Endometrium (tissue), 2 donors: ENCODE measurements at regions not wholly inside any gene's neighbourhood (a gene's known extent, or its start where the extent isn't known, plus 50 kb on each side); places are given as distances from the start of the nearest gene placed in this dataset.
"Not testable (repeated sequence)": the region's sequence is repeated elsewhere in the genome, so short reads cannot be mapped to it uniquely, and the experiment has no call there.

ENCODE experiments used
- FAIRE-seq: peaks from 2 replicates; lab custom pipeline; 2012; peaks lifted over from hg19 to GRCh38; lab: Jason Lieb, UNC
- donor health status: control.
- donor health status: control.

- FAIRE-seq: not testable (repeated sequence)
Observed at GRCh38 chr10:76815505-76815904, 822.1 kb downstream of the KCNMA1 start.

GRCh38 chr10:76811430-76811829, 826.2 kb downstream of the KCNMA1 start:
- no peak for FAIRE-seq

- no peak for FAIRE-seq
Observed at GRCh38 chr10:76788452-76788811, 849.2 kb downstream of the KCNMA1 start.

GRCh38 chr10:76787746-76788451, 849.7 kb downstream of the KCNMA1 start:
- no peak for FAIRE-seq

GRCh38 chr10:76786504-76787072, 851.0 kb downstream of the KCNMA1 start:
- no peak for FAIRE-seq

GRCh38 chr10:76784076-76784475, 853.5 kb downstream of the KCNMA1 start:
- FAIRE-seq: no peak

- peak; percentile 94 for FAIRE-seq
Observed at GRCh38 chr10:76779796-76780301, 857.8 kb downstream of the KCNMA1 start.

- no peak for FAIRE-seq
Observed at GRCh38 chr10:76778914-76779795, 858.5 kb downstream of the KCNMA1 start.

- no peak for FAIRE-seq
Observed at GRCh38 chr10:76774987-76775603, 862.5 kb downstream of the KCNMA1 start.

GRCh38 chr10:76769582-76769981, 868.0 kb downstream of the KCNMA1 start:
- FAIRE-seq: no peak

GRCh38 chr10:76769161-76769560, 868.4 kb downstream of the KCNMA1 start:
- no peak for FAIRE-seq

GRCh38 chr10:76766682-76767081, 870.9 kb downstream of the KCNMA1 start:
- FAIRE-seq: no peak

GRCh38 chr10:76764921-76765320, 872.7 kb downstream of the KCNMA1 start:
- not testable (repeated sequence) for FAIRE-seq

GRCh38 chr10:76764177-76764576, 873.4 kb downstream of the KCNMA1 start:
- no peak for FAIRE-seq

- FAIRE-seq: no peak
Observed at GRCh38 chr10:76763376-76763775, 874.2 kb downstream of the KCNMA1 start.

GRCh38 chr10:76759681-76760080, 877.9 kb downstream of the KCNMA1 start:
- FAIRE-seq: no peak

- no peak for FAIRE-seq
Observed at GRCh38 chr10:76743169-76743568, 894.4 kb downstream of the KCNMA1 start.

- FAIRE-seq: no peak
Observed at GRCh38 chr10:76740514-76740913, 897.1 kb downstream of the KCNMA1 start.

- FAIRE-seq: no peak
Observed at GRCh38 chr10:76738991-76739390, 898.6 kb downstream of the KCNMA1 start.

- FAIRE-seq: no peak
Observed at GRCh38 chr10:76736815-76737618, 900.6 kb downstream of the KCNMA1 start.

GRCh38 chr10:76736392-76736791, 901.2 kb downstream of the KCNMA1 start:
- FAIRE-seq: no peak

- no peak for FAIRE-seq
Observed at GRCh38 chr10:76735866-76736265, 901.7 kb downstream of the KCNMA1 start.
